K562 (cell line): ENCODE measurements at regions not wholly inside any gene's neighbourhood (a gene's known extent, or its start where the extent isn't known, plus 50 kb on each side); places are given as distances from the start of the nearest gene placed in this dataset.

ENCODE experiments used
- ATAC-seq: fragments of 200-7000 bp; cut with Tn5 transposase; 3 replicates; pipeline ENCODE4 v1.9.1; 2020; ENCODE audit warnings: moderate library complexity
- BruUV-seq: library from RNA; stranded (reverse); fragments of 400-500 nt; replicated peaks from 2 replicates; lab custom pipeline; 2021; lab: Mats Ljungman, UMichigan
- CTCF ChIA-PET: fragments of 300-600 bp; formaldehyde crosslinking; extraction: SDS; loops from one replicate; lab custom pipeline; 2021; ENCODE audit warnings: low intra/inter-chr PET ratio; lab: Yijun Ruan, JAX
- POLR2A ChIA-PET: fragments of 300-600, 350-650 bp; sonication (Branson Sonifier 250); formaldehyde crosslinking; extraction: SDS; loops from one replicate; lab custom pipeline; 2021; ENCODE audit warnings: antibody characterized with exemption, inconsistent platforms; lab: Yijun Ruan, JAX
- DNase-seq, 4 experiments: peaks; one replicate each; pipeline versions ENCODE4 v3.0.0 to v3.0.0-alpha.2; 2011 to 2018; ENCODE audit warnings: low spot score in 3 of 4, mixed read lengths in 3 of 4; ENCODE audit errors: extremely low read depth in 1 of 4
- FAIRE-seq: peaks from 2 replicates; lab custom pipeline; 2011; peaks lifted over from hg19 to GRCh38; lab: Jason Lieb, UNC
- H2AFZ ChIP-seq: 2 replicates; pipeline ENCODE4 v1.6.0; 2011; ENCODE audit warnings: low read depth, low read length, control low read depth, inconsistent platforms
- H3K27ac ChIP-seq: fragments of 200-600 bp; 3 replicates; pipeline ENCODE4 v1.8.0; 2011; ENCODE audit warnings: low read depth, mild to moderate bottlenecking, control low read depth, inconsistent platforms, low read length, moderate library complexity, mixed read lengths; ENCODE audit errors: extremely low read depth
- H3K27me3 ChIP-seq, 2 experiments: fragments of 300-600 bp in 1 of 2; 2 replicates in 1 of 2; 3 replicates in 1 of 2; pipeline versions ENCODE4 v1.6.0 to v1.8.0; 2011; ENCODE audit warnings: inconsistent platforms in 2 of 2, low read length in 2 of 2, mild to moderate bottlenecking in 1 of 2, mixed read lengths in 1 of 2, moderate library complexity in 1 of 2; ENCODE audit not compliant: control insufficient read depth in 2 of 2, insufficient read depth in 2 of 2
- H3K36me3 ChIP-seq: fragments of 300-600 bp; 3 replicates; pipeline ENCODE4 v1.8.0; 2011; ENCODE audit warnings: mild to moderate bottlenecking, low read length, inconsistent platforms; ENCODE audit not compliant: control insufficient read depth, insufficient read depth
- H3K4me1 ChIP-seq, 2 experiments: fragments of 200-600 bp in 1 of 2; replicated peaks in 1 of 2; 2 replicates in 1 of 2; 3 replicates in 1 of 2; pipeline versions ENCODE4 v1.5.1 to v1.8.0; 2011; ENCODE audit warnings: inconsistent platforms in 2 of 2, low read length in 2 of 2, mild to moderate bottlenecking in 1 of 2, mixed read lengths in 1 of 2, moderate library complexity in 1 of 2; ENCODE audit not compliant: control insufficient read depth in 2 of 2, insufficient read depth in 2 of 2
- H3K4me2 ChIP-seq: 2 replicates; pipeline ENCODE4 v1.6.1; 2011; ENCODE audit warnings: low read length, control low read depth, inconsistent platforms, mixed read lengths; ENCODE audit not compliant: insufficient read depth
- H3K4me3 ChIP-seq: fragments of 200-600 bp; sonication (generic), shearing (Covaris generic); 2 replicates; pipeline ENCODE4 v1.5.1; 2016; ENCODE audit warnings: control low read depth, inconsistent platforms
- H3K79me2 ChIP-seq: fragments of 200-600 bp; 3 replicates; pipeline ENCODE4 v1.8.0; 2011; ENCODE audit warnings: low read length, inconsistent platforms; ENCODE audit not compliant: control insufficient read depth, insufficient read depth
- H3K9ac ChIP-seq, 2 experiments: 2 replicates each; pipeline versions ENCODE4 v1.6.0 to v1.6.1; 2011; ENCODE audit warnings: low read depth in 2 of 2, low read length in 2 of 2, control low read depth in 1 of 2, inconsistent platforms in 1 of 2, mild to moderate bottlenecking in 1 of 2, mixed read lengths in 1 of 2; ENCODE audit not compliant: insufficient read depth in 1 of 2
- H3K9me1 ChIP-seq: one replicate; pipeline ENCODE4 v1.6.0; 2011; ENCODE audit warnings: inconsistent platforms, mild to moderate bottlenecking, low read length, moderate library complexity; ENCODE audit not compliant: control insufficient read depth, insufficient read depth
- H3K9me3 ChIP-seq: replicated peaks from 2 replicates; pipeline ENCODE4 v1.5.1; 2011; ENCODE audit warnings: low read depth, low read length, inconsistent platforms; ENCODE audit not compliant: control insufficient read depth, insufficient read depth
- H4K20me1 ChIP-seq: replicated peaks from 2 replicates; pipeline ENCODE4 v1.6.1; 2011; ENCODE audit warnings: low read length, inconsistent platforms, mixed read lengths; ENCODE audit not compliant: control insufficient read depth, insufficient read depth
- ATF6 ChIP-seq: sonication (generic); formaldehyde crosslinking; IDR thresholded peaks from 2 replicates; pipeline ENCODE4 v1.4.0; 2020; ENCODE audit warnings: mild to moderate bottlenecking, missing genetic modification reagents
- NCOA1 ChIP-seq: fragments of 450-650 bp; IDR thresholded peaks from 2 replicates; pipeline ENCODE4 v1.6.1; 2016; ENCODE audit warnings: low read depth
- RAD21 ChIP-seq, 2 experiments: fragments of 250-450 bp in 1 of 2; fragments of 450-650 bp in 1 of 2; sonication (Bioruptor Pico) in 1 of 2; formaldehyde crosslinking in 1 of 2; IDR thresholded peaks in 1 of 2; conservative IDR thresholded peaks in 1 of 2; 2 replicates each; pipeline versions ENCODE4 v1.4.0 to v1.8.0; 2020 to 2022; ENCODE audit warnings: mild to moderate bottlenecking in 2 of 2, moderate library complexity in 1 of 2
- RCOR1 ChIP-seq, 2 experiments: IDR thresholded peaks; 2 replicates each; pipeline ENCODE4 v1.6.1; 2012; ENCODE audit warnings: low read depth in 2 of 2, low read length in 2 of 2, borderline replicate concordance in 1 of 2, improper control_type of control experiment in 1 of 2
- ZBTB34 ChIP-seq: fragments of 250-450 bp; sonication (Bioruptor Pico); IDR thresholded peaks from 2 replicates; pipeline ENCODE4 v1.8.0; 2021; ENCODE audit warnings: mild to moderate bottlenecking, moderate library complexity
- ZNF395 ChIP-seq: fragments of 200-800 bp; sonication (Bioruptor generic); IDR thresholded peaks from 2 replicates; pipeline ENCODE4 v1.6.1; 2017; ENCODE audit warnings: missing genetic modification characterization, missing compliant biosample characterization
- ZNF408 ChIP-seq: fragments of 250-450 bp; sonication (Bioruptor Pico); IDR thresholded peaks from 2 replicates; pipeline ENCODE4 v1.4.0; 2020; ENCODE audit warnings: low read depth, mild to moderate bottlenecking, moderate library complexity
- ZNF512 ChIP-seq: IDR thresholded peaks from 2 replicates; pipeline ENCODE4 v1.6.1; 2016; ENCODE audit warnings: missing genetic modification characterization, missing compliant biosample characterization
- WGBS: fragments of 100-300 bp; shearing (Covaris generic); methylation state at CpG from one replicate; pipeline ENCODE4 v1.1.6; 2016; ENCODE audit warnings: low coverage, mixed read lengths; ENCODE audit not compliant: insufficient coverage; ENCODE audit errors: missing lambda C conversion rate; 5-methylcytosine and 5-hydroxymethylcytosine counted together
- in situ Hi-C: fragments of 300-500 bp; cut with MboI; formaldehyde crosslinking; loops from 4 replicates; pipeline ENCODE4 v1.15.0; 2018; ENCODE audit warnings: inconsistent platforms, mixed read lengths
- intact Hi-C: fragments of 100-400 bp; cut with micrococcal nuclease; formaldehyde crosslinking; loops from 2 replicates; pipeline ENCODE4 v1.14.2; 2022

- Histone ChIP-seq H3K4me1 (no peaks in the 10 kb centered on the region), H3K4me2 (no peak overlapping the region), H2AFZ (no peak overlapping the region), H3K79me2 (no peaks in the 10 kb centered on the region), H3K9me1 (no peaks in the 10 kb centered on the region), H4K20me1 (no peaks in the 10 kb centered on the region), H3K9ac (no peak overlapping the region), H3K36me3 (no peaks in the 10 kb centered on the region), H3K4me3 (no peak overlapping the region), H3K27me3 (no peaks in the 10 kb centered on the region), H3K27ac (no peak overlapping the region), H3K9me3 (no peaks in the 10 kb centered on the region)
- intact Hi-C loops (no loop called here), in situ Hi-C loops (no loop called here)
- ATAC-seq, result no peak
- DNase-seq, result peak in 1 of 4 experiments; percentile 2
- TF ChIP-seq ZNF408, result no peak
- TF ChIP-seq ZNF395 (CRISPR knock-in tag), result no peak
- peak in 1 of 2 experiments; percentile 15; a peak in 1 of 4 replicates for TF ChIP-seq RAD21 (CRISPR knock-in tag; conservative IDR thresholded peaks at IDR 0.05 in 1 of 2, IDR thresholded peaks at IDR 0.05 in 1 of 2)
- POLR2A ChIA-PET, result no interaction called here
- BruUV-seq, result no TSS peak
- CTCF ChIA-PET, result no interaction called here
- no peak for FAIRE-seq
These were observed 101.5 kb downstream of the MXRA5 start for GRCh38 chrX:3244955-3245354.

GRCh38 chrX:3244203-3244743 lies 102.2 kb downstream of the MXRA5 start:
- no TSS peak for BruUV-seq
- Histone ChIP-seq H3K79me2 (no peaks in the 10 kb centered on the region), H4K20me1 (no peaks in the 10 kb centered on the region), H3K36me3 (no peaks in the 10 kb centered on the region), H3K4me1 (no peaks in the 10 kb centered on the region), H3K4me2 (no peak overlapping the region), H2AFZ (no peak overlapping the region), H3K27me3 (no peaks in the 10 kb centered on the region), H3K27ac (no peak overlapping the region), H3K4me3 (no peak overlapping the region), H3K9ac (no peak overlapping the region), H3K9me1 (no peaks in the 10 kb centered on the region), H3K9me3 (no peaks in the 10 kb centered on the region)
- CTCF ChIA-PET, result no interaction called here
- WGBS, result 2% methylated on average over 6 of the region's 7 CpGs
- no peak for ATAC-seq
- intact Hi-C loops, result no loop called here
- FAIRE-seq, result no peak
- DNase-seq, result no peak
- POLR2A ChIA-PET, result no interaction called here
- in situ Hi-C loops, result no loop called here
- no peak for TF ChIP-seq ZBTB34 (CRISPR knock-in tag)
- no peak for TF ChIP-seq RCOR1 (IDR thresholded peaks at IDR 0.05; ENCODE audit: borderline replicate concordance in 1 of 2, low read depth in 2 of 2, low read length in 2 of 2)
- no peak for TF ChIP-seq NCOA1
- TF ChIP-seq ATF6 (CRISPR knock-in tag), result no peak
- 0 out of 2 replicates have a peak, but pooled peaks have one; percentile 11 for TF ChIP-seq ZNF512 (tag)
